ENCODE measurements at regions not wholly inside any gene's neighbourhood (a gene's known extent, or its start where the extent isn't known, plus 50 kb on each side); places are given as distances from the start of the nearest gene placed in this dataset.

- TF ChIP-seq CTCF (IDR thresholded peaks at IDR 0.05 in 4 of 5, conservative IDR thresholded peaks at IDR 0.05 in 1 of 5) (no peak), POLR2A (IDR thresholded peaks at IDR 0.05) (no peak)
These were observed 340.7 kb upstream of the LMO3 start for GRCh38 chr12:16946704-16947103.
